Lower leg skin (tissue), 4 donors: ENCODE measurements at regions not wholly inside any gene's neighbourhood (a gene's known extent, or its start where the extent isn't known, plus 50 kb on each side); places are given as distances from the start of the nearest gene placed in this dataset.

Experiments used
- DNase-seq, 2 donors: peaks; one replicate each; pipeline ENCODE4 v3.0.0-alpha.2; 2019; ENCODE audit warnings: low spot score in 2 of 2
- H3K4me3 ChIP-seq: fragments of 200-600 bp; sonication (generic); 2 replicates; pipeline ENCODE4 v1.5.1; 2017; ENCODE audit warnings: mild to moderate bottlenecking, low read depth; ENCODE audit not compliant: poor library complexity, severe bottlenecking
- CTCF ChIP-seq, 3 donors: fragments of 450-650 bp; IDR thresholded peaks; one replicate each; pipeline ENCODE4 v1.5.1; 2016; ENCODE audit warnings: antibody characterized with exemption in 3 of 3, mild to moderate bottlenecking in 3 of 3, moderate library complexity in 2 of 3
- POLR2A ChIP-seq, 2 donors: fragments of 450-650 bp; IDR thresholded peaks; one replicate each; pipeline ENCODE4 v1.6.1; 2016 to 2017; ENCODE audit warnings: antibody characterized with exemption in 2 of 2, mild to moderate bottlenecking in 1 of 2, moderate library complexity in 1 of 2
- WGBS, 2 donors: methylation state at CpG; one replicate each; pipeline ENCODE4 v1.1.5; 2018; 5-methylcytosine and 5-hydroxymethylcytosine counted together
- intact Hi-C: fragments of 100-400 bp; cut with DNase I; formaldehyde crosslinking; loops from one replicate; pipeline ENCODE4 v1.15.0; 2023; ENCODE audit warnings: low total_unique reads

GRCh38 chr7:152492952-152493351 lies 57.1 kb upstream of the KMT2C start:
- TF ChIP-seq CTCF (IDR thresholded peaks at IDR 0.05) (no peak), POLR2A (IDR thresholded peaks at IDR 0.05) (no peak)
- intact Hi-C loops: no loop called here
- no peak for DNase-seq
- 94 to 96% methylated on average over 3 of the region's 3 CpGs for WGBS, 2 donors
- no peak overlapping the region for H3K4me3 ChIP-seq

- 84 to 89% methylated on average over 7 of the region's 7 CpGs for WGBS, 2 donors
- TF ChIP-seq POLR2A (IDR thresholded peaks at IDR 0.05) (no peak), CTCF (IDR thresholded peaks at IDR 0.05) (no peak)
- H3K4me3 ChIP-seq: no peak overlapping the region
- no peak for DNase-seq
- intact Hi-C loops: no loop called here
These were observed 53.2 kb upstream of the KMT2C start for GRCh38 chr7:152489044-152489443.

GRCh38 chr7:152486968-152487367 lies 51.2 kb upstream of the KMT2C start:
- TF ChIP-seq POLR2A (IDR thresholded peaks at IDR 0.05): no peak
- TF ChIP-seq CTCF (IDR thresholded peaks at IDR 0.05): no peak
- no peak for DNase-seq
- no peak overlapping the region for H3K4me3 ChIP-seq
- intact Hi-C loops: no loop called here

DNA sequence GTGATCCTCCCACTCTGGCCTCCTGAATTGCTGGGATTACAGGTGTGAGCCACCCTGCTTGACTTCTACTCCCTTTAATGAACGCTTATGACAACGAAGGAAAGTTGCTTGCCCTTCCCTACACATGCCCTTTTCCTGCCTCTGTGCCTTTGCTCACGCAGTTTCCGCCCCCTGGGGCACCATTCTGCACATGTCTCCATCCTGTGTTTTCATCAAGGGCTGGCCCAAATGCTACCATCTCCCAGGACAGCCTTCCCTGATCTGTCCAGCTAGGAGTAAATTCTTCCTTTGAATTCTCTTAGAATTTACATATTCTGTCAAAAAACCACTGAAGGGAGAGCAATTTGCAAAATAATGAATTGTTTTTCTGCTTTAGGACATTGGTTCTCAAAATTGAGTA lies 50.0 kb upstream of the KMT2C start:
- 74 to 79% methylated on average over 4 of the region's 4 CpGs for WGBS, 2 donors
- no peak for DNase-seq
- TF ChIP-seq CTCF (IDR thresholded peaks at IDR 0.05) (no peak), POLR2A (IDR thresholded peaks at IDR 0.05) (no peak)
- no peak overlapping the region for H3K4me3 ChIP-seq
- intact Hi-C loops: no loop called here
